Upper lobe of left lung (tissue), 6 donors: ENCODE measurements at regions not wholly inside any gene's neighbourhood (a gene's known extent, or its start where the extent isn't known, plus 50 kb on each side); places are given as distances from the start of the nearest gene placed in this dataset.

Source experiments
- ATAC-seq, 2 donors: fragments of 200-7000 bp; cut with Tn5 transposase; one replicate each; pipeline ENCODE4 v1.9.1; 2022; ENCODE audit warnings: mild to moderate bottlenecking in 2 of 2, moderate library complexity in 2 of 2; ENCODE audit not compliant: low FRiP score in 2 of 2
- DNase-seq, 2 donors: peaks; one replicate each; pipeline ENCODE4 v3.0.0-alpha.2; 2019 to 2020
- H3K27ac ChIP-seq, 4 donors: fragments of 200-600 bp; sonication (generic); one replicate each; pipeline ENCODE4 v1.5.1; 2016 to 2019
- H3K27me3 ChIP-seq, 4 donors: fragments of 200-600 bp; sonication (generic); one replicate each; pipeline ENCODE4 v1.5.1; 2017 to 2019
- H3K36me3 ChIP-seq, 4 donors: fragments of 200-600 bp; sonication (generic); one replicate each; pipeline ENCODE4 v1.5.1; 2016 to 2019
- H3K4me1 ChIP-seq, 4 donors: fragments of 200-600 bp; sonication (generic); one replicate each; pipeline ENCODE4 v1.5.1; 2018 to 2019
- H3K4me3 ChIP-seq, 4 donors: fragments of 200-600 bp; sonication (generic); one replicate each; pipeline ENCODE4 v1.5.1; 2017 to 2019; ENCODE audit warnings: mild to moderate bottlenecking in 2 of 4, moderate library complexity in 1 of 4
- H3K9me3 ChIP-seq, 4 donors: fragments of 200-600 bp; sonication (generic); one replicate each; pipeline ENCODE4 v1.5.1; 2018 to 2019
- CTCF ChIP-seq, 6 experiments: fragments of 450-650 bp in 4 of 6; fragments of 200-600 bp in 2 of 6; sonication (generic) in 2 of 6; IDR thresholded peaks; one replicate each; pipeline ENCODE4 v1.5.1; 2016 to 2019; ENCODE audit warnings: antibody characterized with exemption in 6 of 6
- EP300 ChIP-seq, 4 donors: sonication (generic); formaldehyde crosslinking; IDR thresholded peaks; one replicate each; pipeline ENCODE4 v1.5.1; 2017; ENCODE audit warnings: antibody characterized with exemption in 4 of 4, control low read depth in 2 of 4
- POLR2A ChIP-seq, 4 donors: fragments of 450-650 bp; IDR thresholded peaks; one replicate each; pipeline ENCODE4 v1.5.1; 2016 to 2017; ENCODE audit warnings: antibody characterized with exemption in 4 of 4, mild to moderate bottlenecking in 2 of 4
- POLR2AphosphoS5 ChIP-seq, 2 donors: sonication (generic); formaldehyde crosslinking; IDR thresholded peaks; one replicate each; pipeline ENCODE4 v1.5.1; 2017; ENCODE audit warnings: antibody characterized with exemption in 2 of 2
- WGBS, 2 donors: methylation state at CpG; one replicate each; pipeline ENCODE4 v1.1.5; 2017 to 2018; 5-methylcytosine and 5-hydroxymethylcytosine counted together
- donor health status: DM: no; HTN: no; CAD: no; lungs with moderate emphysema.
- donor health status: DM: no; HTN: yes; CAD: no; lungs with severe emphysema.

DNA sequence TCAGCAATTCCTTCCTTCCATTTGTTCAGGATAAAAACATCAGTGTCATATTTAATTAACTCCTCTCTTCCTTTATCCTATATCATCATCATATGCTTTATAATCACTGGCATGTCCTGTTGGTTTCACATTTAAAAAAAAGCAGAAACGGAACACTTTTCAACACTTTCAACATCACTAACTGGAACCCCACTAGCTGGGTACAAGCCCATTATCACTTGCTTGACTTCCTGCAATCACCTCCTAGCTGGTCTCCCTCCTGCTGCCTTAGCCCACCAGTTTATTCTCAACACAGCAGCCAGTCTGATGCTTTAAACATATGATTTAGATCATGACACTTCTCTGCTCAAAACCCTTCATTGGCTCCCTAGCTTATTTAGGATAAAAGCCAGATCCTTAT lies 116.4 kb upstream of the LSM6 start:
- Histone ChIP-seq H3K4me3 (no peak overlapping the region), H3K36me3 (no peaks in the 10 kb centered on the region), H3K9me3 (no peaks in the 10 kb centered on the region), H3K4me1 (no peaks in the 10 kb centered on the region), H3K27me3 (no peaks in the 10 kb centered on the region), H3K27ac (no peak overlapping the region)
- no peak for TF ChIP-seq CTCF (IDR thresholded peaks at IDR 0.05)
- TF ChIP-seq POLR2A (IDR thresholded peaks at IDR 0.05): no peak
- TF ChIP-seq POLR2AphosphoS5 (IDR thresholded peaks at IDR 0.05): no peak
- no peak for TF ChIP-seq EP300 (IDR thresholded peaks at IDR 0.05)
- DNase-seq (no peak), ATAC-seq (peak in 1 of 2 donors; percentile 41)
- WGBS, 2 donors: 77 to 78% methylated on average over 1 of the region's 1 CpG

DNA sequence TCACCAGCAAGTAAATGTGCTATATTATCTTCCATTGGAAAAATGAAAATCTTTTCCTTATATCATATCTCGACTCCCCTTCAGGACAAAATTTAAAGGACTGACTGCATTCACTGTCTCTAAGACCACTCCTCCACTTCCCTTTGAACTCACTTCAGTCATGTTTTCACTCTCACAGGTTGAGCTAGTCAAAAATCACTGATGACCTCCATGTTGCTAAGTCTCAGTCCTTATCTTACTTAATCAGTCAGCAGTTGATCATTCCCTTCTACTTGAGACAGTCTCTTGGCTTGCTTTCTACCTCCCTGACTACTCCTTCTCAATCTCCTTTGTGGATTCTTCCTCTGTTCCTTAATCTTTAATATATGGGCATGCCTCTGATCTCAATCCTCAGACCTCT lies 117.0 kb upstream of the LSM6 start:
- no peak for DNase-seq
- no peaks in the 10 kb centered on the region for H3K27me3 ChIP-seq
- H3K4me1 ChIP-seq: no peaks in the 10 kb centered on the region
- H3K9me3 ChIP-seq: no peaks in the 10 kb centered on the region
- 84 to 88% methylated on average over 1 of the region's 1 CpG for WGBS, 2 donors
- TF ChIP-seq CTCF (IDR thresholded peaks at IDR 0.05): no peak
- TF ChIP-seq POLR2AphosphoS5 (IDR thresholded peaks at IDR 0.05): no peak
- TF ChIP-seq POLR2A (IDR thresholded peaks at IDR 0.05): no peak
- no peak for TF ChIP-seq EP300 (IDR thresholded peaks at IDR 0.05)
- H3K27ac ChIP-seq: no peak overlapping the region
- H3K4me3 ChIP-seq: no peak overlapping the region
- H3K36me3 ChIP-seq: no peaks in the 10 kb centered on the region
- ATAC-seq: no peak

DNA sequence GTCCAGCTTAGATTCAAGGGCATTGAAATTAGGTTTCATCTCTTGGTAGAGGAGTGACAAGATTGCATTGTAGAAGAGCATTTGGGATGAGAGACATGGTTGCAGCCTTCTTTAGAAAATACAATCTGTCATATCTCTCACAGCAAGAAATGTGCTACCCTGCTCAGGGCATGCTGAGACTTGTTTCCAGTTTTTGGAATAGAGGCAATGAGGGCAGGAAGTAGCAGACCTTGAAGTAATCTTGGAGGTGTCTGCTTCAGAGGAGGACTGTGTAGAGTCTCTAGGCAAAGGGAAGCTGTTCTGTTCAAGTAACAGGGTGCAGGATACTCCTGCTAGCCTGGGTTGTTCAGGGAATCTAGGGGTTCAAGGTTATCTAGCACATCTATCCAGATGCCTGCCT lies 116.1 kb upstream of the ZNF827 start:
- H3K4me3 ChIP-seq: no peak overlapping the region
- ATAC-seq: no peak
- TF ChIP-seq POLR2AphosphoS5 (IDR thresholded peaks at IDR 0.05) (no peak), CTCF (IDR thresholded peaks at IDR 0.05) (no peak), EP300 (IDR thresholded peaks at IDR 0.05) (no peak), POLR2A (IDR thresholded peaks at IDR 0.05) (no peak)

GRCh38 chr4:146053891-146054290 lies 115.3 kb upstream of the ZNF827 start:
- no peaks in the 10 kb centered on the region for H3K9me3 ChIP-seq
- H3K27me3 ChIP-seq: no peaks in the 10 kb centered on the region
- no peak overlapping the region for H3K27ac ChIP-seq
- ATAC-seq (no peak), DNase-seq (no peak)
- no peak overlapping the region for H3K4me3 ChIP-seq
- H3K36me3 ChIP-seq: no peaks in the 10 kb centered on the region
- no peaks in the 10 kb centered on the region for H3K4me1 ChIP-seq
- 86 to 100% methylated on average over 1 of the region's 1 CpG for WGBS, 2 donors
- TF ChIP-seq POLR2A (IDR thresholded peaks at IDR 0.05) (no peak), CTCF (IDR thresholded peaks at IDR 0.05) (no peak), POLR2AphosphoS5 (IDR thresholded peaks at IDR 0.05) (no peak), EP300 (IDR thresholded peaks at IDR 0.05) (no peak)

More for the DNA sequence above, 116.1 kb upstream of the ZNF827 start:
- Histone ChIP-seq H3K9me3 (no peaks in the 10 kb centered on the region), H3K27ac (no peak overlapping the region), H3K27me3 (no peaks in the 10 kb centered on the region), H3K4me1 (no peaks in the 10 kb centered on the region), H3K36me3 (no peaks in the 10 kb centered on the region)
- DNase-seq: no peak

DNA sequence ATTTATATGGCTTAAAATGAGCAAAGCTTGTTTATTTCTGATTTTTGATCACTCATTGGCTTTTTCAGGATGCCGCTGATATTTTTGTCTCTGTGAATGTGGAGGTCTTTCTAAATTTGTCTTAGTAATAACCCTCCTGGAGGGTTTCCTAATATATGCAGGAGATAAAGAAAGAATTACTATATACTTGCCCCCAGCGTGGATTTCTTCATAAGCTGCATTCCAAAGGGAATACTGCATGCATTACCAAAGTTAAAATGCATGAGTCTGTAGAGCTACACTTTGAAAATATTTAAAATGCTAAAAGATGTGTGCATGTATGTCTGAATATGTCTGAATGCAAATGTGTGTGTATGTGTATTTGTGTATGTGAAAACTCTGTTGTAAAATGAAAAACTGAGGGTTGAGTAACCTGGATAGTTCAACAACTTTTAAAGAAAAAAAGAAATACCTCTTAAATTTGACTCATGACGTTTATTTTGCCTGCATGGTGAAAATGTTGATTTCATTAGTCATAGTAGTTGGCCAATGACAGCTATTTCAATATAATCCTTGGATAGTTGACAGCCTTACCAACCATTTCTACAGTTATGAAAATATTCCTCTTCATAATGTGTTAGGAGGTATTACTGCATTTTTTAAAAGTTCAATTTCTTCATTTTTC lies 113.2 kb upstream of the ZNF827 start:
- Histone ChIP-seq H3K27me3 (no peaks in the 10 kb centered on the region), H3K9me3 (peaks cover 0 to 7% (median 0%) of the 10 kb centered on the region in 4 donors), H3K4me1 (no peaks in the 10 kb centered on the region), H3K27ac (no peak overlapping the region), H3K36me3 (no peaks in the 10 kb centered on the region), H3K4me3 (no peak overlapping the region)
- ATAC-seq (no peak), DNase-seq (no peak)
- WGBS, 2 donors: 75 to 77% methylated on average over 3 of the region's 3 CpGs
- no peak for TF ChIP-seq POLR2AphosphoS5 (IDR thresholded peaks at IDR 0.05)
- no peak for TF ChIP-seq CTCF (IDR thresholded peaks at IDR 0.05)
- no peak for TF ChIP-seq POLR2A (IDR thresholded peaks at IDR 0.05)
- TF ChIP-seq EP300 (IDR thresholded peaks at IDR 0.05): no peak
